CD14-positive monocyte (primary cell): ENCODE measurements at regions not wholly inside any gene's neighbourhood (a gene's known extent, or its start where the extent isn't known, plus 50 kb on each side); places are given as distances from the start of the nearest gene placed in this dataset.

Source experiments
- DNase-seq, 3 donors: peaks; one replicate each; pipeline ENCODE4 v3.0.0-alpha.2; 2011 to 2022
- H2AFZ ChIP-seq: 2 replicates; pipeline ENCODE4 v1.6.0; 2012; ENCODE audit warnings: mild to moderate bottlenecking, low read depth, low read length, inconsistent platforms; ENCODE audit not compliant: insufficient read depth, poor library complexity, severe bottlenecking
- H3K27ac ChIP-seq, 2 donors: 1 replicate in 1 of 2; 2 replicates in 1 of 2; pipeline ENCODE4 v1.5.1; 2012 to 2013; ENCODE audit warnings: low read length in 2 of 2, control low read depth in 1 of 2, inconsistent platforms in 1 of 2, low read depth in 1 of 2, mild to moderate bottlenecking in 1 of 2
- H3K27me3 ChIP-seq, 2 donors: one replicate each; pipeline versions ENCODE4 v1.6.0 to v1.6.1; 2011 to 2013; ENCODE audit warnings: low read length in 2 of 2; ENCODE audit not compliant: control insufficient read depth in 2 of 2, insufficient read depth in 2 of 2
- H3K36me3 ChIP-seq, 2 donors: replicated peaks in 1 of 2; 1 replicate in 1 of 2; 2 replicates in 1 of 2; pipeline versions ENCODE4 v1.5.1 to v1.6.1; 2012 to 2013; ENCODE audit warnings: low read length in 2 of 2, control low read depth in 1 of 2, inconsistent platforms in 1 of 2, mild to moderate bottlenecking in 1 of 2; ENCODE audit not compliant: insufficient read depth in 2 of 2, control insufficient read depth in 1 of 2
- H3K4me1 ChIP-seq, 2 donors: 1 replicate in 1 of 2; 2 replicates in 1 of 2; pipeline versions ENCODE4 v1.5.1 to v1.6.1; 2012 to 2013; ENCODE audit warnings: low read length in 2 of 2, control low read depth in 1 of 2, inconsistent platforms in 1 of 2, mild to moderate bottlenecking in 1 of 2, moderate library complexity in 1 of 2; ENCODE audit not compliant: insufficient read depth in 2 of 2, control insufficient read depth in 1 of 2
- H3K4me2 ChIP-seq: replicated peaks from 2 replicates; pipeline ENCODE3; 2012; ENCODE audit warnings: low read length, moderate library complexity, mild to moderate bottlenecking; ENCODE audit not compliant: poor library complexity, severe bottlenecking; ENCODE audit errors: extremely low read depth
- H3K4me3 ChIP-seq, 3 experiments: fragments of 200-600 bp in 1 of 3; sonication (generic) in 1 of 3; replicated peaks in 1 of 3; 1 replicate in 2 of 3; 2 replicates in 1 of 3; pipeline ENCODE4 v1.5.1; 2011 to 2013; ENCODE audit warnings: low read length in 3 of 3, mild to moderate bottlenecking in 3 of 3, control low read depth in 2 of 3, low read depth in 2 of 3, inconsistent platforms in 1 of 3, moderate library complexity in 1 of 3
- H3K79me2 ChIP-seq: 2 replicates; pipeline ENCODE4 v1.6.0; 2012; ENCODE audit warnings: mild to moderate bottlenecking, control low read depth, inconsistent platforms, low read length, moderate library complexity; ENCODE audit not compliant: insufficient read depth
- H3K9ac ChIP-seq: 2 replicates; pipeline ENCODE4 v1.6.0; 2017; ENCODE audit warnings: low read length, mild to moderate bottlenecking; ENCODE audit not compliant: insufficient read depth, poor library complexity, severe bottlenecking
- H3K9me3 ChIP-seq, 2 donors: replicated peaks in 1 of 2; 1 replicate in 1 of 2; 2 replicates in 1 of 2; pipeline versions ENCODE4 v1.5.1 to v1.6.1; 2012 to 2013; ENCODE audit warnings: low read length in 2 of 2, control low read depth in 1 of 2; ENCODE audit not compliant: control insufficient read depth in 1 of 2, insufficient read depth in 1 of 2
- H4K20me1 ChIP-seq: 2 replicates; pipeline ENCODE4 v1.6.0; 2012; ENCODE audit warnings: mild to moderate bottlenecking, low read length, control low read depth, moderate library complexity; ENCODE audit not compliant: insufficient read depth
- H3K27ac Mint-ChIP-seq, 7 donors: one replicate each; pipeline ENCODE4 v1.8.0; 2020; ENCODE audit warnings: mild to moderate bottlenecking in 7 of 7, mixed read lengths in 7 of 7, moderate library complexity in 6 of 7, inconsistent platforms in 2 of 7
- H3K27me3 Mint-ChIP-seq, 3 donors: one replicate each; pipeline ENCODE4 v1.8.0; 2021 to 2022; ENCODE audit warnings: low read depth in 3 of 3, mild to moderate bottlenecking in 3 of 3, mixed read lengths in 3 of 3, moderate library complexity in 3 of 3, inconsistent platforms in 1 of 3
- H3K36me3 Mint-ChIP-seq, 2 donors: one replicate each; pipeline ENCODE4 v1.8.0; 2020; ENCODE audit warnings: mixed read lengths in 2 of 2, inconsistent platforms in 1 of 2, mild to moderate bottlenecking in 1 of 2
- H3K4me1 Mint-ChIP-seq: one replicate; pipeline ENCODE4 v1.8.0; 2020; ENCODE audit warnings: mild to moderate bottlenecking, mixed read lengths
- H3K4me3 Mint-ChIP-seq, 2 donors: one replicate each; pipeline ENCODE4 v1.8.0; 2020; ENCODE audit warnings: mild to moderate bottlenecking in 2 of 2, mixed read lengths in 2 of 2, moderate library complexity in 1 of 2
- H3K9me3 Mint-ChIP-seq, 7 donors: one replicate each; pipeline ENCODE4 v1.8.0; 2020 to 2022; ENCODE audit warnings: mixed read lengths in 7 of 7, mild to moderate bottlenecking in 6 of 7, moderate library complexity in 6 of 7, inconsistent platforms in 2 of 7
- CTCF ChIP-seq: fragments of 200-600 bp; IDR thresholded peaks from one replicate; pipeline ENCODE4 v1.8.0; 2022; ENCODE audit warnings: antibody characterized with exemption, mild to moderate bottlenecking
- WGBS: methylation state at CpG from one replicate; pipeline ENCODE4 v1.1.5; 2013; ENCODE audit warnings: missing lambda C conversion rate; ENCODE audit not compliant: insufficient coverage; 5-methylcytosine and 5-hydroxymethylcytosine counted together
- intact Hi-C, 2 donors: fragments of 100-400 bp; cut with micrococcal nuclease; formaldehyde crosslinking; loops; one replicate each; pipeline versions ENCODE4 v1.15.0 to v1.15.1; 2023

GRCh38 chr10:9166770-9167169 is 1112.3 kb downstream of the GATA3 start:
- Histone ChIP-seq H2AFZ (no peak overlapping the region), H3K4me1 (no peaks in the 10 kb centered on the region), H3K36me3 (no peaks in the 10 kb centered on the region), H3K9me3 (no peaks in the 10 kb centered on the region), H3K4me2 (no peak overlapping the region), H3K27ac (no peak overlapping the region), H3K79me2 (no peaks in the 10 kb centered on the region), H3K27me3 (no peaks in the 10 kb centered on the region), H3K4me3 (no peak overlapping the region), H3K9ac (no peak overlapping the region), H4K20me1 (no peaks in the 10 kb centered on the region)
- Mint-ChIP-seq H3K27ac (no peak overlapping the region), H3K4me1 (no peaks in the 10 kb centered on the region), H3K9me3 (peaks cover 0 to 4% (median 2%) of the 10 kb centered on the region in 7 donors), H3K4me3 (no peak overlapping the region), H3K27me3 (no peaks in the 10 kb centered on the region), H3K36me3 (no peaks in the 10 kb centered on the region)
- intact Hi-C loops, result no loop called here
- DNase-seq, result no peak
- no CpG with 5 or more reads among the region's 4 CpGs for WGBS
- TF ChIP-seq CTCF, result no peak

- no peaks in the 10 kb centered on the region for H3K79me2 ChIP-seq
- H3K27me3 ChIP-seq, result no peaks in the 10 kb centered on the region
- no peaks in the 10 kb centered on the region for H3K36me3 ChIP-seq
- Mint-ChIP-seq H3K27ac (no peak overlapping the region), H3K36me3 (no peaks in the 10 kb centered on the region), H3K9me3 (peaks cover 0 to 3% (median 2%) of the 10 kb centered on the region in 7 donors), H3K4me3 (no peak overlapping the region), H3K27me3 (no peaks in the 10 kb centered on the region), H3K4me1 (peaks cover 5% of the 10 kb centered on the region)
- H2AFZ ChIP-seq, result no peak overlapping the region
- no peaks in the 10 kb centered on the region for H4K20me1 ChIP-seq
- WGBS, result no CpG with 5 or more reads among the region's 1 CpG
- no peak for DNase-seq
- H3K4me2 ChIP-seq, result no peak overlapping the region
- intact Hi-C loops, result no loop called here
- H3K4me3 ChIP-seq, result no peak overlapping the region
- no peak overlapping the region for H3K9ac ChIP-seq
- TF ChIP-seq CTCF, result no peak
- no peak overlapping the region for H3K27ac ChIP-seq
- no peaks in the 10 kb centered on the region for H3K9me3 ChIP-seq
- no peaks in the 10 kb centered on the region for H3K4me1 ChIP-seq
These were observed 1117.8 kb downstream of the GATA3 start for GRCh38 chr10:9172276-9172675.
